ENCODE measurements at regions not wholly inside any gene's neighbourhood (a gene's known extent, or its start where the extent isn't known, plus 50 kb on each side); places are given as distances from the start of the nearest gene placed in this dataset.

GRCh38 chr6:25038300-25038699 lies 102.5 kb upstream of the RIPOR2 start:
- DNase-seq (ENCODE audit: low read depth in 2 of 2) = no peak

DNA sequence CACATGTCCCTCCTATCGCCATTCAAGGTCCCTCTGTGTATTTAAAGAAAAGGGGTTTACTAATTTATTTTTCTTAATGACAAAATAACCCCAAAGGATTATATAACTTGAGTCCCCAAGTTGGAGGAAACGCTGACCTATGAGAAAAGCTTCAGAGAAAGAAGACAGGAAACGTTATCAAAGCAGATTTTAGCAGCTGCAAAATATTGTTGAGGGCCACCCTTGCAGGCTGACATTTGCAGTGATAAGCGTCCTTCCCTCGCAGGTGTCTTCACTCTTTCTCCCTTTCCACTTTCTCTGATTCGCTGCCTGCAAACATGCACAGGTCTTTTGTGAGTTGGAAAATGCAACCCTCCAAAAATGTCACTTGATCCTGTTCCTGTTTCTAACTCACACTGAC lies 103.2 kb upstream of the RIPOR2 start:
- DNase-seq (ENCODE audit: low read depth in 2 of 2) = no peak

DNA sequence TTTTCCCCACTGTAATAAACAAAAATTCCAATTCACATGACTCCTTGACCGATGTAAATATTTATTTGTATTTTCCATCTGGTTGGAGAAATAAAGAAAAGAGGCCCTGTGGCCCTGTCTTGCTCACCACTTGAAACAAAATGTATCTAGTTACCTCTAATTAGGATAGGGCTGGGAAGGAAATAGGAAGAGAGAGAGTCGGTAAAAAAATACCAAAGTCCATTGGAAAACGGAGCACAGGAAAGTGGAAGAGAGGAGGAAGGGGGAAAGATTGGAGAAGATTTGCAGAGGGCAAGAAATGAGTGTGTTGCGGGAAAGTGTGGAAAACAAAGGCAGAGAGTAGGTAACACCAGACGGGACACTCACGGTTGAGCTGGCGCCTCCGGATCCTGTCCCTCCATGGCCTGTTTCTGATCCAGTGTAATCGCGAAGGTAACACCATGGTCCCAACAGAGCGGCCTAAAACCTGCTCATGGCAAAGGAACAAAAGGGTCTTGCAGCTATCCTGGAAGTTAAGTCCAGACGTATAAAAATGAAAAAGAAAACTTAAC lies 105.8 kb upstream of the RIPOR2 start:
- no peak for DNase-seq (ENCODE audit: low read depth in 2 of 2)

GRCh38 chr6:25042036-25042521 lies 106.3 kb upstream of the RIPOR2 start:
- no peak for DNase-seq (ENCODE audit: low read depth in 2 of 2)

- no peak for DNase-seq (ENCODE audit: low read depth in 2 of 2)
Measured at GRCh38 chr6:25042536-25042935, 106.8 kb upstream of the RIPOR2 start.

- DNase-seq (ENCODE audit: low read depth in 2 of 2) = no peak
Measured at GRCh38 chr6:25042984-25043725, 107.4 kb upstream of the RIPOR2 start.

DNA sequence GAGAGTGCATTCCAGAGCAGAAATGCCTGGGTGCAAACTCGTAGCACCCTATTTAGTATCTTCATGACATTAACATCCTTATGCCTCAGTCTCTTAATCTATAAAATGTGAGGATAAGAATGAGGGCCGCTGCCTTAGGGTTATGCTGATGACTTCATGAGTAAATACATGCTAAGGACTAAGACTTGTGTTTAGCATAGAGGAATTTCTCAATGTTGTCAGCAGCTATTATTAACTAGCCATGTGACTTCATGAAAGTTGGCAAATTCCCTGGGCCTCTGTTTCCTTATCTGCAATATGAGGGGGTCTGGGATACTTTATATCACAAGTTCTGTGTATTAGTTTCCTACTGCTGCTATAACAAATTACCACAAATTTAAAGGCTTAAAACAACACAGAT lies 108.1 kb upstream of the RIPOR2 start:
- no peak for DNase-seq (ENCODE audit: low read depth in 2 of 2)

DNA sequence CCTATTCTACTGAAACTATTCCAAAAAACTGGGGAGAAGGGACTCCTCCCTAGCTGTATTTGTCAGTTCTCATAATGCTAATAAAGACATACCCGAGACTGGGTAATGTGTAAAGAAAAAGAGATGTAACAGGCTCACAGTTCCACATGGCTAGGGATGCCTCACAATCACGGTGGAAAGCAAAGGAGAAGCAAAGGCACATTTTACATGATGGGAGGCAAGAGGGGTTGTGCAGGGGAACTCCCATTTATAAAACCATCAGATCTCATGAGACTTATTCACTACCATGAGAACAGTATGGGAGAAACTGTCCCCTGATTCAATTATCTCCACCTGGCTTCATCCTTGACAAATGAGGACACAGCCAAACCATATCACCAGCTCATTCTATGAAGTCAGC lies 111.2 kb upstream of the RIPOR2 start:
- DNase-seq (ENCODE audit: low read depth in 2 of 2) = no peak

DNA sequence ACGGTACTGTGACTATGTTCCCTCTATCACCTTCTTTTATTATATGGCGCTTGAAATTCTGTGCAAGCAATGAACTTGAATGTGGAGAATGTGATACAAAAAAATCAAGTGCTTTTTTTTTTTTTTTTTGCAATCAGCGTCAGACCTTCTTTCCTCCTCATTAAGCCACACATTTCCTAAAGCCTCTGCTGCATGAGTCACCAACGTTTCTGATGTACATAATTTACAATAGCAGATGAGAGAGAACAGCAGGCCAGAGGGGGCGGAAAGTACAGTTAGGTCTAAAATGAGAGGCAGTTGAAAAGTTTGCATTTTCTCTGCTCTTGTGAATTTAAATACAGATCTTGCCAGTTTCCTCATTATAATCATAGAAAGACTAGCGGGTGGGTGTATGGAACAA lies 114.6 kb upstream of the RIPOR2 start:
- DNase-seq (ENCODE audit: low read depth in 2 of 2) = no peak

GRCh38 chr6:25051083-25051482 lies 115.3 kb upstream of the RIPOR2 start:
- no peak for DNase-seq (ENCODE audit: low read depth in 2 of 2)

DNA sequence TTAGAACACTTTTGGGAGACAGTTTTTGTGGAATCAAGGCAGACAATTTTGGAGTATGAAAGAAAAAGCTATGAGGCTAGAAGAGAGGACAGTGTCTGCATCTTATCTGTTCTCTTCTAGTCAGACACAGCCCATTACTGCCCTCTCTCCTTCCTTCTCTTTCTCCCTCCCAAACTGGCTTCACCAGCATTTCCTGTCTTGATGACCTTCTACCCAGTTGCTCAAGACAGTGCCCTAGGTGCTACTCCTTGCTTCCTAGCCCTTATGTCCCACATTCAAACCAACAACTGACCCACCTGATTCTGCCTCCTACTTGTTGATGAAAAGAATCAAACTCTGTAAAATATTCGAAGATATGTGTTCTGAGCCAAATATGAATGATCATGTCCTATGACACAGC lies 116.4 kb upstream of the RIPOR2 start:
- no peak for DNase-seq (ENCODE audit: low read depth in 2 of 2)

DNA sequence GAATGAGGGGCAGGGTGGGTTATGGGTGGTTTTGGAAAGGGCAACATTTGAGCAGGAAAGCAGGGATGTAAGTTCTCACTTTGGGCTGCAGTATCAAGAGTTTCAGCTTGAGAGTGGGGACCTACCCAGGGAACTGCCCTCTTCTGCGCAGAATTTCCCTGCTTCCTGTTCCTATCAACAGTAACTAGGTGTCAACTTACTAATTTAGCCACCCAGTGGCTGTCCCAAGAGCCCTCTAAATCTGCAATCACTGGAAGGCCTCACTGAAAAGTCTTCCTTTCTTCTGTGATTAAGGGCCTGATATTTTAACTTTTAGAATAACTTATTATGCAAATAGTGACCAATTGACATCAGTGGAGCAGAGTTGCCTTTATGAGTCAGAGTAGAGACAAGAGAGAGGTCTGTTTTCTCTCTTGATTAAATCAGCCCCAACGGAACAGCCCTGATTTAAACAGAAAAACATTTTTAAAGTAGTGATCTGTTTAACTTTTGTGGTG lies 118.2 kb upstream of the RIPOR2 start:
- no peak for DNase-seq (ENCODE audit: low read depth in 2 of 2)

DNA sequence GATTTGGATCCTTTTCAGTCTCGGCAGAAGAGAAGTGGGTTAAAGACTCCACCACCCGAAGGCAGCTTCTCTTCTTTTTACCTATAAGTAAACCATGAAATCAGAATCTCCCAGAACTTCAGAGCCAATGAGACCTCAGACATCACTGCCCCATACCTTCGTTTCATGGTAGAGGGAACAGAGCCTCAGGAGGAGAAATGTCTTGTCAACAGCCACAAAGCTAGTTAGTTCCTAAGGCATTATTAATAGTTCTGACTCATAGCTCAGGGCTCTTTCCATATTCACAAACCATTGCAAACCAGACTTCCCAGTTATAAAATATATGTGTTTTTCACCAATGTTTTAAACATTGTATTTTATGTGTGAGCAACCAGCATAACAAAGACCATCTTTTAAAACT lies 118.7 kb upstream of the RIPOR2 start:
- DNase-seq (ENCODE audit: low read depth in 2 of 2) = no peak

DNA sequence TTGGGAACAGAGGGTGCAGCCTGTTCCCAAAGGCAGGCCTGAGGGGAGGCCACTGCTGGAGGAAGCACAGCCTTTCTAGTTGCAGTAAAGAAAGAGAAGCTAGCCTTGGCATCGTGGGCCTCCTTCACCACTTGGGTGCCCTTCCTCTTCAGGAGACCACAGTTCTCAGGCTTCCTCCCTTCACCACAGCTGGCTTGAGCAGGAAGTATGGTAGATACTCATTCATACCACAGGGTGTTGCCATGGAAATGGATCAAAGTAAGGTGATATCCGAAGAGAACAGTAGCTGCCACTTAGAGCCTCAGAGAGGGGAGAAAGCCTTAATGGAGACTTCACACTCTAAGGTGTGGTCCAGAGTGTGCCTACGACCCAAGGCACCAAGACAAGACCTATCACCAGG lies 120.4 kb upstream of the RIPOR2 start:
- DNase-seq (ENCODE audit: low read depth in 2 of 2) = no peak

- no peak for DNase-seq (ENCODE audit: low read depth in 2 of 2)
Measured at GRCh38 chr6:25057111-25057905, 121.5 kb upstream of the RIPOR2 start.

GRCh38 chr6:25058441-25058840 lies 122.7 kb upstream of the RIPOR2 start:
- no peak for DNase-seq (ENCODE audit: low read depth in 2 of 2)

GRCh38 chr6:25058941-25059340 lies 123.2 kb upstream of the RIPOR2 start:
- DNase-seq (ENCODE audit: low read depth in 2 of 2) = no peak

DNA sequence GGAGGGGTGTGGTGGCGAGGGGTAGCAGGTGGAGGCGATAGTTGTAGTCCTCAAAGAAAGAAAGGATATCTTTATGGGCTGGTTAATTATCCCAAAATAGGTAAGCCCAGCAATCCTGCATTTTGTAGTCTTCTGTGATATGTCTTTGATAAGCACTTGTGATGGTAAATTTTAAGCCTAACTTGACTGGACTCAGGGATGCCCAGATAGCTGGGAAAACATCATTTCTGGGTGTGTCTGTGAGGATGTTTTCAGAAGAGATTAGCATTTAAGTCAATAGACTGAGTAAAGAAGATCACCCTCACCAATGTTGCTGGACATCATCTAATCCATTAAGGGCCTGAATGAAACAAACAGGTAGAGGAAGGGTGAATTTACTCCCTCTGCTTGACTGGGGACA lies 124.8 kb upstream of the RIPOR2 start:
- no peak for DNase-seq (ENCODE audit: low read depth in 2 of 2)

GRCh38 chr6:25061289-25061936 lies 125.7 kb upstream of the RIPOR2 start:
- no peak for DNase-seq (ENCODE audit: low read depth in 2 of 2)

- DNase-seq (ENCODE audit: low read depth in 2 of 2) = no peak
Measured at GRCh38 chr6:25062070-25062811, 126.5 kb upstream of the RIPOR2 start.

DNA sequence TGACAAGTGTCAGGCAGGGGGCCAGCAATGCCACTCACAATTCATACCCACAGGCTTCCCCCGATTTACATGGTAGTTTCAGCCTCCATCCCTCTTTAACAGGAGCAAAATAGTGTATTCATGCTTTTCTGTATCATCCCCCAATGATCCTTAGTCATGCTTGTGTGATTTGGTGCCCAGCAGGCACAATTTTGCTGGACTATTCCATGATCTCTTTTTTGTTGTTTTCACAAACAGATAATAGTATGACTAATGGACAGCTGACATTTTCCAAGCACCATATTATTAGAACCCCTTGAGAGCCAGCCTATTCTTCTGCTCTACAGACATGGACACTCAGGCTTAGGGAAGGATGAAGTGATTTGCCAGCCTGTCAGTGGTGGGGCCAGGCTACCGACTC lies 128.2 kb upstream of the RIPOR2 start:
- no peak for DNase-seq (ENCODE audit: low read depth in 2 of 2)

DNA sequence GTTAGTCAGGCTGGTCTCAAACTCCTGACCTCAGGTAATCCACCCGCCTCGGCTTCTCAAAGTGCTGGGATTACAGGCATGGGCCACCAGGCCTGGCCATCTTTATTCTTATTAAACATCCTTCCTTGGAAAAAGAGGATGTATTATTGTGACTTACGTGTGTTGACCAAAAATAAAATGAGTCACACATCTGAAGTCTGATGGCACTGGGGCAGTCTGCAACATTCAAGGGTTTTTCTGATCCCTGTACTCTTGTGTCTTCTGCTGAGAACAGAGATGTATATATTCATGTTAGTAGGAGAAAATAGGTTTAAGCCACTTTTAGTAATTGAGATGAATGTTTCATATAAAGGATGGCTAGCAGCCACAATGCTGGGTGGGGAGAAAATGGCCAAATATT lies 129.9 kb upstream of the RIPOR2 start:
- DNase-seq (ENCODE audit: low read depth in 2 of 2) = no peak

Data from stimulated activated CD8-positive, alpha-beta memory T cell treated with anti-CD3 and anti-CD28 coated beads, Interleukin-2, amount 100 ng/mL, for 48 hours (primary cell).